ENCODE measurements at regions not wholly inside any gene's neighbourhood (a gene's known extent, or its start where the extent isn't known, plus 50 kb on each side); places are given as distances from the start of the nearest gene placed in this dataset.

DNA sequence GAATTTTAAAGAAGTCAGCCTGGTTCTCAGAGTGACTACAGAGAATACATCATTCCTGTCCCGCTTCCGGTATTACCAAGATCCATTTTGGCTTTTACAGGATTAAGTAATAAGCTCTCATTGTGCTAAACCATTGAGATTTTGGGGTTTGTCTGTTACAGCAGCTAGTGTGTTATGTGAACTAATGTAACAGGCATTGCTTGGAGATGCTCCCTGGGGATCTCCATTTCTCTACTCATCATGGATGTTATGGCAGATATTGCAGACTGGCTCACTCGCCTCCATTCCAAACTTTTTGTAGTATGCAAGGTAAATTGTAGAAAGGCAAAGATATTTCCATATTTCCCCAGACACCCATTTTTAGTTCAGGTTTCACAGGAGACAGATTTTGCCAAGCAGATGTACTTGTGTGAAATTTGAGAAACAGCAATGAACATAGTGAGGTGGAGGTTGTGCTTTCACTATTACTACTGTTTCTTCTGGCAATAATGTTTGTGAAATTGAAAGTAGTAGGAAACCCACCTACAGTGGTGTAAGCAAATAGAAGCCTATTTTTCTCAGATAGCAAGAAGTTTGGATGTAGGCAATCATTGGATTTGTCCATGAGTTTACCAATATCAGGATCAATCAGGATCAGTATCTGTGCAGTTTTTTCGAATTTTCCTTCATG lies 177.1 kb upstream of the GALNT15 start:
- intact Hi-C loops (cut with DNase I; ENCODE audit: low total_unique reads): no loop called here
- Histone ChIP-seq H3K9me3 (no peaks in the 10 kb centered on the region), H3K36me3 (no peaks in the 10 kb centered on the region), H3K4me3 (no peak overlapping the region), H3K4me1 (no peaks in the 10 kb centered on the region), H3K27me3 (no peaks in the 10 kb centered on the region), H3K27ac (no peak overlapping the region)
- TF ChIP-seq POLR2A (IDR thresholded peaks at IDR 0.05) (no peak), POLR2AphosphoS5 (IDR thresholded peaks at IDR 0.05) (no peak), EP300 (IDR thresholded peaks at IDR 0.05) (no peak)
- TF ChIP-seq, protein P1, sequence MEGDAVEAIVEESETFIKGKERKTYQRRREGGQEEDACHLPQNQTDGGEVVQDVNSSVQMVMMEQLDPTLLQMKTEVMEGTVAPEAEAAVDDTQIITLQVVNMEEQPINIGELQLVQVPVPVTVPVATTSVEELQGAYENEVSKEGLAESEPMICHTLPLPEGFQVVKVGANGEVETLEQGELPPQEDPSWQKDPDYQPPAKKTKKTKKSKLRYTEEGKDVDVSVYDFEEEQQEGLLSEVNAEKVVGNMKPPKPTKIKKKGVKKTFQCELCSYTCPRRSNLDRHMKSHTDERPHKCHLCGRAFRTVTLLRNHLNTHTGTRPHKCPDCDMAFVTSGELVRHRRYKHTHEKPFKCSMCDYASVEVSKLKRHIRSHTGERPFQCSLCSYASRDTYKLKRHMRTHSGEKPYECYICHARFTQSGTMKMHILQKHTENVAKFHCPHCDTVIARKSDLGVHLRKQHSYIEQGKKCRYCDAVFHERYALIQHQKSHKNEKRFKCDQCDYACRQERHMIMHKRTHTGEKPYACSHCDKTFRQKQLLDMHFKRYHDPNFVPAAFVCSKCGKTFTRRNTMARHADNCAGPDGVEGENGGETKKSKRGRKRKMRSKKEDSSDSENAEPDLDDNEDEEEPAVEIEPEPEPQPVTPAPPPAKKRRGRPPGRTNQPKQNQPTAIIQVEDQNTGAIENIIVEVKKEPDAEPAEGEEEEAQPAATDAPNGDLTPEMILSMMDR (IDR thresholded peaks at IDR 0.05): no peak
- 77 to 84% (median 81%) methylated on average over 4 of the region's 4 CpGs for WGBS, 5 donors
- no peak for DNase-seq

DNA sequence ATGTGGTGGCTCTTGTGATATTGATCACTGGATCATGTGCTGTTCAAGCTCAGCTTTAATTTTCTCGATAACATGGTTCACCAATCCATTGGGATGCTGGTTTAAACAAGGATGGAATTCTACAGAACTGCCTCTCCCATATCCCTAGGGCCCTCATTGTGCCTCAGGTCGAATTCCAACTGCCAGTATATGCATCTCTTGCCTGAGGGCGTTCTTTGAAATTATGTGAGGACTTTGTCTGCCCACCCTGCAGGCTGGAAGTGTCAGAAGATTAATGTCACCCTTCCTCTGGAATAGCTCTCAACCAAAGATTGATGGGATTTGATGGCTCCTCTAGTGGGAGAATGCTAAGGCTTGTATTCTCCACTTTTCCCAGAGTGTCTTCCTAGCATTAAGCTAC lies 175.6 kb upstream of the GALNT15 start:
- 53 to 68% (median 65%) methylated on average over 3 of the region's 3 CpGs for WGBS, 5 donors
- DNase-seq: no peak
- H3K27me3 ChIP-seq: no peaks in the 10 kb centered on the region
- H3K4me3 ChIP-seq: no peak overlapping the region
- intact Hi-C loops (cut with DNase I; ENCODE audit: low total_unique reads): no loop called here
- H3K9me3 ChIP-seq: no peaks in the 10 kb centered on the region
- no peaks in the 10 kb centered on the region for H3K36me3 ChIP-seq
- TF ChIP-seq EP300 (IDR thresholded peaks at IDR 0.05) (no peak), POLR2A (IDR thresholded peaks at IDR 0.05) (no peak), POLR2AphosphoS5 (IDR thresholded peaks at IDR 0.05) (no peak)
- TF ChIP-seq, protein P1 (IDR thresholded peaks at IDR 0.05): no peak
- no peaks in the 10 kb centered on the region for H3K4me1 ChIP-seq
- H3K27ac ChIP-seq: no peak overlapping the region

DNA sequence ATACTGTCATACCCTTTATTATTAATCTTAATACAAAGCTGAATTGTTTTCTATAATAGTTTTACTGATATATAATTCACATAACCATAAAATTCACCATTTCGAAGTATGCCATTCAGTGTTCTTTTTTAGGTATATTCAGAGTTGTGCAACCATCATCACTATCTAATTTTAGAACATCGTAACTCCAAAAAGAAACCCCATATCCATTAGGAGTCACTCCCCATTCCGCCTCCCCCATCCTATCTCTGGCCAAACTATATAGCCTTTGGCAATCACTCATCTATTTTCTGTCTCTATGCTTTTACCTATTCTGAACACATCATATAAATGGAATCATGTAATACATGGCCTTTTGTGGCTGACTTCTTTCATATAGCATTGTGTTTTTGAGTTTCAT lies 169.7 kb upstream of the GALNT15 start:
- H3K9me3 ChIP-seq: peaks cover 0 to 15% (median 0%) of the 10 kb centered on the region in 4 donors
- DNase-seq: no peak
- intact Hi-C loops (cut with DNase I; ENCODE audit: low total_unique reads): no loop called here
- 94 to 95% (median 95%) methylated on average over 3 of the region's 3 CpGs for WGBS, 5 donors
- no peaks in the 10 kb centered on the region for H3K36me3 ChIP-seq
- no peaks in the 10 kb centered on the region for H3K27me3 ChIP-seq
- no peak overlapping the region for H3K4me3 ChIP-seq
- TF ChIP-seq POLR2A (IDR thresholded peaks at IDR 0.05): no peak
- no peak for TF ChIP-seq EP300 (IDR thresholded peaks at IDR 0.05)
- TF ChIP-seq, protein P1 (IDR thresholded peaks at IDR 0.05): no peak
- TF ChIP-seq POLR2AphosphoS5 (IDR thresholded peaks at IDR 0.05): no peak
- no peak overlapping the region for H3K27ac ChIP-seq
- H3K4me1 ChIP-seq: no peaks in the 10 kb centered on the region

DNA sequence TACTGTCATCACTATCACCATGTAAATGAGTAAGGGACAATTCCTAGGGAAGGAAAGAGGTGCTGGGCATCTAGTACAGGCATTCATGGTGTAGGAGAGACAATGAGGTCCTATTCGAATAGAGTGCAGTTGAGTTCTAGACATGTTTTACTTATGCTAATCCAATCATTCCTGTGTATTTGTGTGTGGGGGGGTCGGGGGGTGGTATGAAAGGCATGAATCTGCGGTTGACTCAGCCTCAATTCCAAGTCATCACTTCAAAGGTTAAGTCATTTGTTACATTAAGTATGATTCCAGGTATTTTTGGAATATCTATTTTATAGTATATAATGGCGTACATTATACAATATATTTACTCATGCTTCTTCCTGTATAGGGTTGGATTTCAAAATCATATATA lies 163.1 kb upstream of the GALNT15 start:
- Histone ChIP-seq H3K36me3 (no peaks in the 10 kb centered on the region), H3K9me3 (peaks cover 0 to 15% (median 0%) of the 10 kb centered on the region in 4 donors), H3K4me1 (no peaks in the 10 kb centered on the region), H3K4me3 (no peak overlapping the region), H3K27ac (no peak overlapping the region), H3K27me3 (no peaks in the 10 kb centered on the region)
- no peak for DNase-seq
- 78 to 84% (median 84%) methylated on average over 4 of the region's 4 CpGs for WGBS, 5 donors
- intact Hi-C loops (cut with DNase I; ENCODE audit: low total_unique reads): no loop called here
- no peak for TF ChIP-seq POLR2A (IDR thresholded peaks at IDR 0.05)
- no peak for TF ChIP-seq POLR2AphosphoS5 (IDR thresholded peaks at IDR 0.05)
- no peak for TF ChIP-seq EP300 (IDR thresholded peaks at IDR 0.05)
- TF ChIP-seq, protein P1 (IDR thresholded peaks at IDR 0.05): no peak
